Activated CD4-positive, alpha-beta T cell treated with anti-CD3 and anti-CD28 coated beads, Interleukin-2, amount 50 U/mL, for 1 hour (primary cell): ENCODE measurements at regions not wholly inside any gene's neighbourhood (a gene's known extent, or its start where the extent isn't known, plus 50 kb on each side); places are given as distances from the start of the nearest gene placed in this dataset.

Experiments
- DNase-seq: peaks from one replicate; pipeline ENCODE4 v3.0.0-alpha.2; 2020

- DNase-seq, result no peak
Observed at GRCh38 chr9:90085633-90086032, 480.8 kb downstream of the GADD45G start.

DNA sequence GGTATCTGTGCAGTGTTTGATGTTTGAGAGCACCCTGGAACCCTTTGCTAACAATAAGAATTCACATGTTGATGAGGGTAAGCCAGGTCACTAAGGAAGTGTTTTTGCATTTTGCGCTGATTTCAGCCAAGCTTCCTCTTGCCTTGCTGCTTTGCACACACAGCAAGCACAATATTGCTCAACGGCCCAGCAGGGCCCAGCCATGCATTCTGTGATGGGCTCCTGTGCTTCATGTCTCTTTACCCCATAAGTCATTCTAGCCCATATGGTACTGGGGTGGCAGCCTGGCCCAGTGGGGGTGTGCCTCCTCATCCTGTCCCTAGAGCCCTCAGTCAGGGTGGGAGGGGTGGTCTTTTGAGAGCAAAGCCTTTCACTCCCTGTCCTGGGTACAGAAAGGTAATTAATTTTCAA is 481.3 kb downstream of the GADD45G start:
- no peak for DNase-seq

DNA sequence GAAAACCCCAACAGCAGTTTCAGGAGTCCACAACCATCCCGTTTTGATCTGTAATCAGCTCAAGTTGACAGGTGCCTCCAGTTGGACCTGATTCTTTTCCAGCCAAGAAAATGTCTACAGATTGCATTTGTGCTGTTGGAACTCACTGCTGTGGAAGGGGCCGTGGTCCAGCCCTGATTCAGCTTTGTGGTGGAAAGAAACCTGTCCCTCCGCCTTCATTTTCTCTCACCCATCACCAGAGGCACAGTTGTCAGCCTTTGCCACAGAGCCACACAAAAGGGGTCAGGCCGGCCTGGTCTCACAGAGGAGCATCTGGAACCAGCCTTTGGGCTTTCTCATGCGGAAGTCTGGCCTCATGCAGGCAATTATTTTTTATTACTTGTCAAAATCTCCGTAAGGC is 483.6 kb downstream of the GADD45G start:
- DNase-seq, result no peak

DNA sequence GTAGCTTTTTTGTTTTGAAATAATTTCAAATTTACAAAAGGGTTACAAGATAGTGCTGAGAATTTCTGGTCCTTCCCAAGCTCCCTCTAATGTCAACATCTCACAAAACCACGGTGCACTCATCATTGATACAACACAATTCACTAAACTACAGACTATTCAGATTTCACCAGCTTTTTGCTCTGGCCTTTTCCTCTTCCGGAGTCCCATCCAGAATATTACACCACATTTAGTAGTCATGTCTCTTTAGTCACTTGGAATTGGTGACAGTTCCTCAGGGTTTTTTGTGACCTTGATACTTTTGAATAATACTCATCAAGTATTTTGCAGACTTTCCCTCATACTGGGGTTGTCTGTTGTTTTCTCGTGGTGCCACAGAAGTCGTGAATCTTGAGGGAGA is 484.0 kb downstream of the GADD45G start:
- DNase-seq, result no peak

DNA sequence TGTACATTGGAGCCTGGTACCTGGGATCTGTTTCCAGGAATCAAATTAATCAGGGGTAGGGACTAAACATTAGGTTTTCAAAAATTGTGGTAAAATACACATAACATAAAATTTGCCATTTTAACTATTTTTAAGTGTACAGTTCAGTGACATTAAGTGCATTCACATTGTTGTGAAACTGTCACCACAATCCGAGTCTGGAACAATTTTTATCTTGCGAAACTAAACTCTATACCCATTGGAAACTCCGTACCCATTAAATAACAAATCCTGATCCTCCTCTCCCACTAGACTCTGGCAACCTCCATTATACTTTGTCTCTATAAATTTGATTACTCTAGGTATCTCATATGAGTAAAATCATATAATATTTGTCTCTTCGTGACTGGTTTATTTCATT is 486.2 kb downstream of the GADD45G start:
- DNase-seq, result no peak

GRCh38 chr9:90092508-90092907 is 487.7 kb downstream of the GADD45G start:
- DNase-seq, result peak; percentile 5

- DNase-seq, result no peak
Observed at GRCh38 chr9:90095682-90096081, 490.9 kb downstream of the GADD45G start.

DNA sequence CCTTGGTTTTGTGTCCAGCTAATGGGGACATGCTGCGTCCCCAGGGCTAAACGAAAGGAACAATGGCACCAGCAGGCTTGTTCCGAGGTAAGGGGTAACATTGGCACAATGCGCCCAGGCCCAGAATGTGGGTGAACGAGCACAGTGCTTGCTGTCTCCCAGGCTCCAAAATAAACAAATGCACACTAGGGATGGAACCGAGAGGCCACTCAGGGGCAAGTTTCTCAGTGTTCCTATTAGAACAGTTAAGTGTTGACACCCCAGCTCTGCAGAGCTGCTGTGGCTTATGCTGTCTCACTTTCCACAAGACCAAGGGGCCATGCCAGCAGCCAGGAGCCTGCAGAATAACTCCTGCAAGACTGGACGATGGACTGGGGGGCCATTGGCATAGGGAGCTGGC is 492.4 kb downstream of the GADD45G start:
- DNase-seq, result no peak

GRCh38 chr9:90098408-90098807 is 493.6 kb downstream of the GADD45G start:
- no peak for DNase-seq

DNA sequence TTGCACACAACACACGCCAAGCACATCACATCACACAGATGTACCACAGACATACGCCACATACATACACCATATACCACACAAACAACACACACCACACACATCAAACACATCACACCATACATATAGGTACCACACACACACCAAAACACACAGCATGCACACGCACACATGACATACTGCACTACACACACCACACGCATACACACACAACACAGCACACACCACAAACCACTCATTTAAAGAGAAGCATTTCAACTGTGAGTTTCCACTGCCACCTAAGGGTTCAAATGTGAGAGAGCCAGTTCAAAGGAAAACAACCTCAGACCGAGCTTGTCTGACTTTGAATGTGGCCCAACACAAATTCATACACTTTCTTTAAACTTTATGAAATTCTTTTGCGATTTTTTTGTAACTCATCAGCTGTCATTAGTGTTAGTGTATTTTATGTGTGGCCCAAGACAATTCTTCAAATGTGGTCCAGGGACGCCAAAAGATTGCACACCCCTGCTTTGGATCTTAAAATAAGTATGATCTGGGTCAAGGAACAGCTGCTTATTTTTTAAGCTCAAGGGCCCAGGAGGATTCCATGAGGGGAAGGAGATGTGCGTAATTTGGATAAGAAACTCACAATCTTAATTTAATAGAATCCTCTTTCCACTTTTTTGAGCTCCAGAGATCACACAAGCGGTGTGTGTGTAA is 494.6 kb downstream of the GADD45G start:
- no peak for DNase-seq

DNA sequence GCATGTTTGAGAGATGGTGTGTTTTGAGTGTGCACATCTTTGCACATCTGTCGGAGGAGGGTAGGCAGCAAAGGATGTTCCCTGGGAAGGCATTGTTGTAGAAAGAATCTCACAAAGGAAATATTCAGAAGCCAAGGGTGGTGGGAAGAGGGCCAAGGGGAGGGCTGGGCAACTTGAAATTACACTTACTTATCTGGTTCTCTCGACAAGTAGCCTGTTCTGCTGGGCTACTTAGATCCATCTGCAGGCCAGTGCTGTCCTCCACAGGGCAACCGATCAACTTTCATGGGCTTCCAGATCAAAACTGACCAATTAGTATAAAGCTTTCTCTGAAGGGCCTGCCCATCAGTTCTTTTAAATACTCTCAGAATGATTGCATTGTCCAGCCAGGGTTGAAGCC is 495.2 kb downstream of the GADD45G start:
- DNase-seq, result no peak

DNA sequence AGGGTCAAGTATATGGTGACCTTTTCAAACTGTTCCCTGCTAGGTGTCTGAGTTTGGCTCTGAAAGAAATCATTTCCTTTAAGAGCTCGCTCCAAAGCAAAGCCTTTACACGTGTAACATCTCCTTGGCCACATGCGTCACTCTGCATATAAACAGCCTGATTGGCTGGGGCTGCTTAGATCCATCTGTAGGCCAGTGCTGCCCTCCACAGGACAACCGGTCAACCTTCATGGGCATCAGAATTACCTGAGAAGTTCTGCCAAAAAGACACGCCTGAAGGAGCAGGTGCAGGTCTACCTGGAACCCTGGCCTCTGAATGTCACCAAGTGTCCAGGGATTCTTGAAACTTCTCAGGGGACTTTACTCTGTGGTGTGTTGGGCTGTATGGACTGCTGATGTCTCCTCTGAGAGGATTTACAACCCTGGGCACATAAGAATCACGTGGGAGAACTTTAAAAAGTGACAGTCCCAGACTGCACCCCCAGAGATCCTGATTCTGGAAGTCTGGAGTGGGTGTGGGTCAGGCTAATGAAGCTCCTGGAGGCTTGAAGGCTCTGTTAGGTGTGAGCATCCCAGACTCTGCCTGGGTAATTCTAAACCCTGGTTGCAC is 497.6 kb downstream of the GADD45G start:
- peak; percentile 74 for DNase-seq

DNA sequence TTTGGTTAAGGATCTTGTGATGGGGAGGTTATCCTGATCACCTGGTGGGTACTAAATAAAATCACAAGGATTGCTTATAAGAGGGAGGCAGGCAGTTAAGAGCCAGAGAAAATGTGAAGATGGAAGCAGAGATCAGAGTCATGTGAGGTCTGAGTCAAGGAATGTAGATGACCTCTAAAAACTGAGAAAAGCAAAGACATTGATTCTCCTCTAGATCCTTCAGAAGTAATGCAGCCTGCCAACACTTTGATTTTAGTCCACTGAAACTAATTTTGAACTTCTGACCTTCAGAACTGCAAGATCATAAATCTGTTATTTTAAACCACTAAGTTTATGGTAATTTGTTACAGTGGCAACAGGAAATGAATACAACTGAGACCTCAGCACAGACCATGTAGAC is 499.0 kb downstream of the GADD45G start:
- DNase-seq, result no peak

GRCh38 chr9:90105773-90106172 is 501.0 kb downstream of the GADD45G start:
- DNase-seq, result no peak

DNA sequence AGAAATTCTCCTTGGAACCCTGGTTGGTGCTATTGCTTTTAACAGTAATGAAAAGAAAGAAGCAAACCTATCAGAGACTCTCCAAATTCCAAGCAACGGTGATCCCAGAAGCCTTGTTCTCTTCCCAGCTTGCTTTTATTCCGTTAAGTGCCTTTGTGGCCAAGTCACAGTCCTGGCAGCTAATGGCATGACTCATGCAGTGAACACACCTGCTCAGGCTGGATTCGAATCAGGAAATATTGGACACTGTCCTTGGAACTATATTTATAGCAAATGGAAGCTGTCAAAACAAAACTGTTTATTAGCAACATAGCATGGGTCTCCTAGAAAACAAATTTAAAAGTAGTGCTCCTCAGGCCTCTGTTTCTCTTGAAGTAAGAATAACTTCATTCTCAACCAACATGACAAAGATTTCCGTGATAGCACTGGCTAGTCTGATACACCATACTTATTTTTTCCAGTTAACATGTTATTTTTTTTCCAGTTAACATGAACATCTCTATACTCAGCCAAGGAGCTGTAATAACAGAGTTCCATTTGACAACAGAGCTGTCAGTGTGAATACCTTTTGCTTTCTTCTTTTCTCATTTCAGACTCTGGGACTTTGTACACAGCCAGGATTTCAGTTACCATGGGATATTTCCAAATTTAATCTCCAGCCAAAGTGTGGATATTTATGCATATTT is 502.4 kb downstream of the GADD45G start:
- DNase-seq, result no peak

- DNase-seq, result no peak
Observed at GRCh38 chr9:90107726-90108655, 503.2 kb downstream of the GADD45G start.

- DNase-seq, result no peak
Observed at GRCh38 chr9:90112788-90113187, 508.0 kb downstream of the GADD45G start.

DNA sequence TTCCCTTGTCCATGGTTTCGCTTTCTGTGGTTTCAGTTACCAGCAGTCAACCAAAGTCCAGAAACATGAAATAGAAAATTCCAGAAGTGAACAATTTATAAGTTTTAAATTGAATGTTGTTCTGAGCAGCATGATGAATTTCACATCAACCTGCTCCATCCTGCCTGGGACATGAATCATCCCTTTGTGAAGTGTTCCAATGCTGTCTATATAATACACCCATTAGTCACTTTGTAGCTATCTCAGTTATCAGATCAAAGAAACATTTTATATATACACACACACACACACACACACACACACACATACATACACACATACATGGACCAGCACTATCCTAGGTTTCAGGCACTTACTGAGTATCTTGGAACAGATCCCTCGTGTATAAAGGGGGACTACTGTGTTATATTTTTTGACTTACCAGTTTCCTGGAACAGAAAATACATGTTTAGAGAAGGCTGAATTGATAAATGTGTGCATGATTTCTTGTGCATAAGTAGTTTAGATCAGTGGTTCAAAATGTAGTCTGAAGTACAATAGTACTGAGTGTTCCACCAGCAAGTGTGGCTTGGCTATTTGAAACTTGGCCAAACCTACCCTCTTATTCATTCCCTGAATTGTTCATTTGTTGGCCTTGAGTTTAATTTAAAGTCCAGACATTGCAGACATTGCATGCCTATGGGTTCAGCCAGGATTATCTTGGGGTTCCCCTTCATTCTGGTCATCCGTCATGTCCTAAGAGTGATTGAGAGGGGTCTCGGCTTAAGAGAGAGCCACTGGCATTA is 510.0 kb downstream of the GADD45G start:
- DNase-seq, result no peak

GRCh38 chr9:90121762-90122161 is 517.0 kb downstream of the GADD45G start:
- DNase-seq, result no peak

DNA sequence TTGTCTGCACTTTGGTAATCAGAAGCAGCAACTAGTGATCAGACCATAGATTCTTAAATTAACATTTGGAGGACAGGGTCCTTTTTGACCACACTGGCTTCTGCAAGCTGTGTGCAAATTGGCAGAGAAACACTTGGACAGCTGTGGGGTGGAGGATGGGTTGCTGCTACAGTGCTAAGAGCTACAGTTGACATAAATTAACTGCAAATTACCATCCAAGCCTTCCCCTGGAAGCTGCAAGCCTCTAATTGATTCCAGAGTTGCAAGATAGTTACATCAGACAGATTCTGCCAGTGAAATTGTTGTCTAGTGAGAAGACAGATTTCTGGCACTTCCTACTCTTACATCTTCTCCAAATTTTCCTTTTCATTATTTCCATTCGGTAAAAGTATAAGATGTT is 517.7 kb downstream of the DIRAS2 start:
- no peak for DNase-seq

DNA sequence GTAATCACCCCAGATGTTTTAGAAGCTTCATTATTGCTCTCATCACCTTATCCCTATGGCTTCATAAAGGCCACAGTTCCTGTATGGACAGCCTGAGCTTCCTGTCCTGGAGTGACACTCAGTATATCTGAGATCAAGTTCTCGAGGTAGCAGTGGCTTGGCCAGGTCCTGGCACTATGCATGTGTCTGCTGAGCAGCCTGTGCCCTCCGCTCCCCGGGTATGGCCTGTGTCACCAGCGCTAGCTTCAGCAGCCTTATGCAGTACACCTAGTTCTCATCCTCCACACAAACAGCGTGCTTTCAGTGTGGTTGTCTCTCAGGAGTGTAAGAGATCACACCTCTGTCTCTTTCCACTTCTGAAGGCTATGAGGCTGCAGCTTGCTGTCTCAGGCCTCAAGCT is 514.7 kb downstream of the DIRAS2 start:
- no peak for DNase-seq

GRCh38 chr9:90128587-90129190 is 513.9 kb downstream of the DIRAS2 start:
- DNase-seq, result no peak
